GM21423 (cell line): ENCODE measurements at regions not wholly inside any gene's neighbourhood (a gene's known extent, or its start where the extent isn't known, plus 50 kb on each side); places are given as distances from the start of the nearest gene placed in this dataset.

ENCODE experiments used
- ATAC-seq: cut with Tn5 transposase; IDR thresholded peaks from one replicate; pipeline ENCODE4 v1.9.1; 2021; ENCODE audit warnings: mild to moderate bottlenecking, moderate library complexity; ENCODE audit not compliant: unreplicated experiment

DNA sequence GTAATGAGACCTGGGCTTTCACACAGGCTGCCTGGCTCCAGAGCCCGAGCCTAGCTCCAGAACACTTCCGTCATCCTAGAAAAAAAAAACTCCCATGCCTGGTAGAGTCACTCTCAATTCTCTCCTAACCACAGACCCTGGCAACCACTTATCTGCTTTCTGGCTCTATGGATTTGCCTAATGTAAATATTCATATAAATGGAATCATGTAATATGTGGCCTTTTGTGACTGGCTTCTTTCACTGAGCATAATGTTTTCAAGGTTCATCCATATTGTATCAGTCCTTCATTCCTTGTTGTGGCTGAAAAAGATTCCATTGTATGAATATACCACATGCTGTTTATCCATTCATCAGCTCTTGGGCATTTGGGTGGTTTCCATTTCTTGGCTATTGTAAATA, 167.7 kb upstream of the MKLN1 start:
- no peak for ATAC-seq

DNA sequence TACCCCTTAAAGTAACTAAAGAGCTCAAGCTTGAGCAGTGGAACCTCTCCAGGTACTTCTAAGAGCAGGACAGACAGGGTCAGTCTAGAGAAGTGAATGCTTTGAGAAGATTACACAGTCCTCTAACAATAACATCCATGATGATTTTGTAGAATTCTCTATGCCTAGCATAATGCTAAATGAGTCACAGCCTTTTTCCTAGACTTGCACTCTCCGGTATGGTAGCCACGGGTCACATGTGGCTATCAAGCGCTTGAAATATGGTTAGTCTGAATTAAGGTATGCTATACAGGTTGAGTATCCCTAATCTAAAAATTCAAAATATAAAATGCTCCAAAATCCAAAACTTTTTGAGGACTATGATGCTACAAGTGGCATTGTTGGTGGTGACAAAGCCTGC, 166.6 kb upstream of the MKLN1 start:
- ATAC-seq, result no peak

DNA sequence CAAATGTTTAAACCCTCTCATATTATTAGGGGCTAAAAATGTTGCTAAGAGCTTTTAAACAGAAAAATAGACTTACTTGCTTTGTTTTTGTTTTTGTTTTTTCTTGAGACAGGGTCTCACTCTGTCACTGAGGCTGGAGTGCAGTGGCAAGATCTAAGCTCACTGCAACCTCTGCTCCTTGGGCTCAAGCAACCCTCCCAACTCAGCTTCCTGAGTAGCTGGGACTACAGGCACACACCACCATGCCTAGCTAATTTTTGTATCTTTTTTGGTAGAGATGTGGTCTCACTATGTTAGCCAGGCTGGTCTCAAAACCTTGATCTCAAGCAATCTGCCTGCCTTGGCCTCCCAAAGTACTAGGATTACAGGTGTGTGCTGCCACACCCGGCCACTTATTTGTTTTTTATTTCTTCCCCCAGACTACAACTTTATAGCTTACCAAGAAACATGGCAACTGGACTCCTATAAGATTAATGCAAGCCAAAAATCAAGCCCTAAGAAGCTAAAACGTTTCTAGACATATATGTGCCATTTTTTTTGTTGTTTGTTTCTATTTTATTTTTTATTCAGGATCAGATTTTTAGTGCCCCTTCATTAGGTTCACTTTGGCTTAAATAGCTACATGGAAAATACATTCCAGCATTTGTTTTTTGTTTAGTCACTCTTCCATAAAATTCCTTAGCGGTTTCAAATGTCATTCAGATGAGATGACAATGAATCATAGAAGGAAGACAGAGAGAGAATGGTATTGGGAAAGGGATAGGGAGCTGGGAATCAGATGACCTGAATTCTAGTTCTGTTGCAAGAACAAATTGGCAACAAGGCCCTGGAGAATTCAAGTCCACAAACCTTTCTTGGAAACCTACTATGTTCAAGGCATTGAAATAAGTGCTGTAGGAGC, 163.4 kb upstream of the MKLN1 start:
- ATAC-seq, result no peak

DNA sequence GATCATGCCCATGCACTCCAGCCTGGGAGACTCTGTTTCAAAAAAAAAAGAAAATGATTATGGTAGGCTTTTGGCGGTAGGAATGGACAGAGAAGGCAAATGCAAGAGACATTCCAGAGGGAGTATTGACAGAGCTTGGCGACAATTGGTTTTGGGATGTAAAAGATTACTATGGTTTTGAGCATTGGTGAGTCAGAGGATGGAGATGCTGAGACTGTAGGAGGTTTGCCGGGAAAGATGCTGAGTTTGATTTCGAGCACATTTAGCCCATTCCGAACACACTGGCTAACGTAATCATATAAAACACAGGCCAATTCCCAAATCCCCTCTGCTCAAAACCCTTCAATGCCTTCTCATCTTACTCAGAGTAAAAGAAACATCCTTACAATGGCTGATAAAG, 161.6 kb upstream of the MKLN1 start:
- ATAC-seq, result no peak

DNA sequence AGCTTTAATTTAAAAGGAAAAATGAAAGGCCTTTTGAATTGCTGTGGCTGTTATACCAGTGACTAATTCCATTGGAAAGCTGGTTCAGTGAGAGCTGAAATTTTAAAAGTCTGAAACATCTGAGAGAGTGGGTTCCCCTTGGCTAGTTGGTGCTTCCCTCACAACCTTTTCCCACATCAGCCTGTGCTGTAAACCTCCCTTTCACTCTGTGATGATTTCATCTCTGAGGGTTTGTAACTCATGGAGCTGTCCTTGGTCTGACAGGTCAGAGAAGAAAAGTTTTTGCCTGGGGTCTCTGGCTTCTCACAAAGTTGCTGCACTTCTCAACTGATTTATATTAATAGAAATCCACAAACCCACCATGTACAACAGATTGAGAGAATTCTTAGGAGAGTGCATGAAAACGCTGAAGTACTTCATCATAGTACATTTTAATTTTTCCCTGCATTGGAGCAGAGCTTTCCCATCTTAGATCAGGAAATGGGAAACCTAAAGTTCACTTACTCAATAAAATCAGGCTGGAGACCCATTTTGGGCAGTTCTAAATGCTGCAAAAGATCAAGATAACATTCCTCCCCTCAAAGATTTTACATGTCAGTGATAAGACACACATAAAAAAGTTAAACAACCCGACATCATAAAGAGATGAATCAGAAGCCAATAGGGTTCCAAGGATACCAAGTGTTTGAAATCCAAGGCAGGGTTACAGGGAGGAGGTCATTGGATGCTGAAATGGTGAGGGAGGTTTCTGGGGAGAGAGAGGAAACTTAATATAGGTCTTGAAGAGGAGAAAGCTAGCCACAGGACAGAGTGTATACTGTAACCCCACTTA, 157.0 kb upstream of the MKLN1 start:
- ATAC-seq, result no peak

DNA sequence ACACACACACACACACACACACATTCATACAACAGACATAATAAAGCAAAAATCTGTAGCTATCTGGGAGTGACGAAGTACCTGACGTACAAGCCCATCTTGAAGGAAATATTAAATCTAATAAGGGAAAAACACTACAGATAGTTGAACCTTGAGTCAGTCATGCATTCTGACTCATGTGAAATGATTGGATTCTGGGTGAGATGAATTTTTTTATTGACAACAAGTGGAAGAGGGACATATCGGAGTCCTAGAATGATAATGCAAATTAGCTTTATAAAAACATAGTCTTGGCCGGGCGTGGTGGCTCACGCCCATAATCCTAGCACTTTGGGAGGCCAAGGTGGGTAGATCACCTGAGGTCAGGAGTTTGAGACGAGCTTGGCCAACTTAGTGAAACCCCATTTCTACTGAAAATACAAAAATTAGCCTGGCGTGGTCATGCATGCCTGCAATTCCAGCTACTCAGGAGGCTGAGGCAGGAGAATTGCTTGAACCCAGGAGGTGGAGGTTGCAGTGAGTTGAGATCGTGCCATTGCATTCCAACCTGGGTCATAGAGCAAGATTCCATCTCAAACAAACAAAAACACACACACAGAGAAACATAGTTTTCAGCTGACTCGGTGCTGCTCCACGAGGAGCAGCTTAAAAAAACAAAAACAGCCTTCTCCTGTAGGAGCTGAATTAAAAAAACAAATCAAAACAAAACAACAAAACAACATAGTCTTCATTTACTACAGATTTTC, 154.4 kb upstream of the MKLN1 start:
- no peak for ATAC-seq

DNA sequence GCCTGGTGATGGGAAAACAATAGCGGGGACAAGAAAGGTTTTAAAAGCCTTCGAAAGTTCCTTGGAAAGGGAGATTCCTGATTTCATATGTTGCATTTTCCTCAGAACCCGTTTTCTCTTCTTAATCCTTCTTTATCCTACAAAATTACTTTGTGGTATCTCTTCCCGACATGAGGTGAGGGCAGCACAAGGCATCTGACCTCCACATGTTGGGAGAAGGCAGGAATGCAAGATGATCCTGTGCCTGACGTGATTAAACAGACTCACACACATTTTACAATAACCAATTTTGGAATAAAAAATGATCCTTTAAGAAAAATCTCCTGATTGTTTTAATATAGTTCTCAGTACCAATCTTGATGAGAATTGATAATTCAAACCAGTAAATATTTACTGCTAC, 153.3 kb upstream of the MKLN1 start:
- ATAC-seq, result no peak

DNA sequence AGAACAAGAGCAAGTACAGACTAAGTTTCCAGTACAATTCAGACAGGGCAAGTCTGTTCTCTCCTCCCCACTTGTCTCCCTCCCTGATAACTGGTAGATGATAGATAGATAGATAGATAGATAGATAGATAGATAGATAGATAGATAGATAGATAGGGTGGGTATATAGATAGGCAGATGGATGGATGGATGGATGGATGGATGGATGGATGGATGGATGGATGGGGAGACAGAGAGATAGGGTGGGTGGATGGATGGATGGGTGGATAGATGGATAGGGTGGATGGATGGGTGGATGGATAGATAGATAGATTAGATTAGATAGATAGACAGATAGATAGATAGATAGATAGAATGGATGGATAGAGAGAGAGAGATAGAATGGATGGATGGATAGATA, 152.8 kb upstream of the MKLN1 start:
- ATAC-seq, result no peak

DNA sequence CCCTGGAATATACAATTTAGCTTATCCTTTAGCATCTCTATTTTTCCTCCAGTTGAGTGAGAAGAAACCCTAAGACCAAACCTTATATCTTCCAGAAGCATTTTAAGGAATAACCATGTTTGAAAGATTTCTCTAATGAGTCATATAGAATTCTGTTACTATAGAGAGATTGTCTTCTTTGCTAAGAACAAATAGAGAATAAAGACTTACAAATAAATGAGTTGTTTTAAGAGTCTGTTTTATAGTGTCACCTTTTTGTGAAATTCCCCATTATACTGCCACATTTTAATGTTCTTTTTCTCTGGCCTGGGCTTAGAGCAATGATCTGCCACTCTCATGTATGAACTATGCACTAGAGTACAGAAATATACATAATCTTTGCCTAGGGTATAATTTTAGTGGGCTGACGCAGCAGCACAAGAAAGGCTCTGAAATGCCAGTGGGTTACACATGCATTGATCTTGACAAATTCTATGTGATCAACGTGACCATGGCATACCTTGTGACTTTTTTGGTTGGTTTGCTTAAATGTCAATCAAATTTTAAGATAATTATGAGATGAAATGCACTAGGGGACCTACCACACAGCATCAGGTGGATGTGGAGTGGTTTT, 145.1 kb upstream of the MKLN1 start:
- no peak for ATAC-seq

DNA sequence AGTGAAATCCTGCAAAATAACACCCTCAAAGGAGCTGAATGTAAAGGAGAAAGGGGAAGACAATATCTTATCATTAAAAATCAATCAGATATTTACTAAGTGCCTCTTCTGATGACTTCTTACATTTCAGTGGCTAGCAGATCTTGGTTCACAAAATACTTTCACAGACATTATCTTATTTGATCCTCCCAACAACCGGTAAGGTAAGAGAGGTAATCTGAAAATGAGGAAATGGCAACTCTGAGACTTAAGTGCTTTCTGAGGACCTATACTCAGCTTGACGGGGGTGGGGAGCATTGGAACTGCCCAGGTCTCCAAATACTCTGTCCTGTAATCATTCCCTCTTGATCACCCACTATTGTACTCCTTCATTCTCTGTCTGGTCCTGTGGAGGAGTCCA, 144.6 kb upstream of the MKLN1 start:
- no peak for ATAC-seq

DNA sequence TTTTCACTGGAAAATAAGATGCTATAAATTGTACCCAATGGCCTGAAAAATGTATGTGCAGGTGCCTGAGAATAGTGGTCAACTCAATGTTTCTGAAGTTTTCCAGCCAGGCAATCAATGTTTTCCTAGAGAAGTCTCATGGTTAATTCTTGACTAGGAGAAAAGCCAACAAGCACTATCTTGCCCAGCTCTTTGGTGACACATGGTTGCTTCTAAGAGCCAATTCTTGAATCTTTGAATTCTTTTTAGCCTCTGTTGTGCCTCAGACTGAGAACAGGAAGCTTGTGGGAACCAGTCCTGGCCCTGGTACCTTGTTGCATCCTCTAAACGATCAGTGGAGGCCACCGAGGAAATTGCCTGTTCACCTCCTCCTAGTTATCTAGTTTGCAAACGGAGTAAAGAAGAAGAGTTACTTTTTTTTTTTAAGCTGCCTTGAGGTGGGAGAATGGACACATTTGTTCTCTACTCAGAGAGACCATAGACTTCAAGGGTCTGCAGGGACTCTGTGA, 144.0 kb upstream of the MKLN1 start:
- no peak for ATAC-seq

DNA sequence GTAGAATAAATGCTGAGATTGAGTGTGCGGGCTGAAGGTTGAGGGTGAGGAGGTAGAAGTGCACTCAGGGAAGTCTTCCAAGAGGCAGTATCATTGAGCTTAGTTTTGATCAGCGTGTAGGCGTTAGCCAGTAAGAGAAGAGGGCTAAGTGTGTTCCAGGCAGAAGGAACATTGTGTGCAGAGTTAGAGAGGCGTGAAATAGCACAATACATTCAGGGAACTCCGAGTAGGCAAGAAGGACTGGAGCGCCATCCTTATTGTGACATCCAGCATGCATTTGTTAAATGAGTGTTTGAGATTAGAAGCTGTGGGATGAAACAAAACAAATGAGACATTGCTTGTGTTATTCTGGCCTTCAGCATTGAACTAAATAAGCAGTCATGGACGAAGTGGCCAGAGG, 140.9 kb upstream of the MKLN1 start:
- ATAC-seq, result no peak

DNA sequence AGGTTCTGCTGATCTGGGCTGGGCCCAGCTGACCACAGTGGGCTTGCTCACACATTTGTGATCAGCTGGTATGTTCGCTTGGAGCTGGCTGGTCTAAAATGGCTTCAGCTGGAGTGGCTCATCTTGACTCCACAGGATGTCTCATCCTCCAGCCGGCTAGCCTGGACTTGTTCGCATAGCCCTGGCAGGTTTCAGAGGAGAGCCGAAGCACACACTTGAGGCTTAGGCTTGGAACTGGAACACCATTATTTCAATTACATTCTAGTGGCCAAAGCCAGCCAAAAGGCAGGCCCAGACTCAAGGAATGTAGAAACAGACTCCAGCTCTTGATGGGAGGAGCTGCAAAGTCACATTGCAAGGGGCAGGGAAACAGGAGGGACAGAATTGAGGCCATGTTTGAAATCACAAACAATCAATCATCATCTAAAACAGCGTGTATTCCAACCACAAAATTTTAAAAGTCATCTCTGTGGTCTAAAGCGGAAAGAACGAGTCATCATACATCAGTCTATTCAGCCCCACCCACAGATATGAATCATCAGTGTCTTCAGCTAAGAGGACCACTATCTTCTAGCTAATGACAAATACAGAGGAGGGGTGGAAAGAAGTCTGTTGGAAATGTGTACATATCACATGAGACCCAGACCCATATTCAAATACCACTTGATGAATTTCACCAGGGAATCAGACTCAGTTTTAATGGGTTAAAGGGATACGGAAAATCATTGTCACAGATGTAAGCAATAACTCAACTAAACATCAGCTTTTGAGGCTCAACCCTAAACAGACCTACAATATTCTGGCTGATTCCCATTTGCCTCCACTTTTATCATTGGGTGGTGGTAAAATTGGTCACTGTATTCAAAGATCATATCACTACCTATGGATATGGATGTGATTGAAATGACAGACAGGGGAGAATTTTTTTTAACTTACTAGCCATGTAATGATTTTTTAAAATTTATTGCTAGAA, 139.0 kb upstream of the MKLN1 start:
- ATAC-seq, result peak; percentile 78

DNA sequence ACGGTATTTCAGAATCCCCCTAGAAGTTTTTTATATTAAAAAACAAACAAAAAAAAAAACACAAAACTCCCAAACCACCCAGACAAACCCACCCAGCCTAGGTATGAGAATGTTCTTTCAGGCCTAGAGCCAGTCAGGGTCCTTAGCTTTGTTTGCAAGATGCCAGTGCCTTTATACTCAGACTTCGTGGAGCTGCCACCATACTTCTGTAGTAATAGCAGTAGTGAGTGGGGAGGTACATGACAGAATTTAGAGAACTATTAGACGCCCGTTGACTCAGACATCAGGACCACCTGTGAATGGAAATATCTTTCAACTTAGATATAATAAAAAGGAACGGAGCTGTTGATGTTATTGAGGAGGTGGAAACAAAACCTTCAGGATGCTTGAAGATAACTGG, 138.2 kb upstream of the MKLN1 start:
- no peak for ATAC-seq

DNA sequence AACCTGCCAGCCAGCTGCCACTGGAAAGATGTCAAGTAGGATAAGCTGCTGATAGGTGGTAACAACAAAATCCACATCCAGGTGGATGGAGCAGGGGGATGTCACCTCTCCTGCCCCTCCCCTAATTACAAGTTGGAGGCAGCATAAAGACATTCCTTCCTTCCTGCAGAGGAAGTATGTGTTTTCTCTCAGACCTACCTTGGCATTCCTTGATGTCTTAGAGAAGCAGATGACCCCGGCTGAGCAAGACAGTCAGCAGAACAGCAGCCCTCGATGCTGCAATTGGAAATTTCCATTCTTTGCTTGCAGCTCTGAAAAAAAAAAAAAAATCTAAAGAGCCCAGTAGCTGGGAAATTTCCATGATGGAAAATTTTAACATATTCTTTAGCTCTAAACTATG, 137.5 kb upstream of the MKLN1 start:
- no peak for ATAC-seq

DNA sequence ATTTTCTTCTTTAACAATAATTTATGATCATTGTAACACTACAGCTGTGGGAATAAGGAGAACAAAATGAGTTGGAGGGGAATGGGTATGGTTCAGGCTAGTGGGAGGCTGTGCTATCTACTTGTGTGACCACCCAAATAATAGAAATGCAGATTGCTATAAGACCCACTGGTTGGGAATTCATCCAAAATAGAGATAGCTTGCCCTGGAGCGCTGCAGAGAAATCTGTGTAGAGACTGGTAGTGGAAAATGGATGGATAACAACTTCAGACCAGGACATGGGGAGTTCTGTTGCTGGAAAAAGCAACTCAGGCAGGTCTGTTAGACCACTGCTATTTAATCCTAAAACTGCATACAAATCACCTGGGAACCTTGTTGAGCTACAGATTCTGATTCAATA, 137.1 kb upstream of the MKLN1 start:
- ATAC-seq, result no peak

DNA sequence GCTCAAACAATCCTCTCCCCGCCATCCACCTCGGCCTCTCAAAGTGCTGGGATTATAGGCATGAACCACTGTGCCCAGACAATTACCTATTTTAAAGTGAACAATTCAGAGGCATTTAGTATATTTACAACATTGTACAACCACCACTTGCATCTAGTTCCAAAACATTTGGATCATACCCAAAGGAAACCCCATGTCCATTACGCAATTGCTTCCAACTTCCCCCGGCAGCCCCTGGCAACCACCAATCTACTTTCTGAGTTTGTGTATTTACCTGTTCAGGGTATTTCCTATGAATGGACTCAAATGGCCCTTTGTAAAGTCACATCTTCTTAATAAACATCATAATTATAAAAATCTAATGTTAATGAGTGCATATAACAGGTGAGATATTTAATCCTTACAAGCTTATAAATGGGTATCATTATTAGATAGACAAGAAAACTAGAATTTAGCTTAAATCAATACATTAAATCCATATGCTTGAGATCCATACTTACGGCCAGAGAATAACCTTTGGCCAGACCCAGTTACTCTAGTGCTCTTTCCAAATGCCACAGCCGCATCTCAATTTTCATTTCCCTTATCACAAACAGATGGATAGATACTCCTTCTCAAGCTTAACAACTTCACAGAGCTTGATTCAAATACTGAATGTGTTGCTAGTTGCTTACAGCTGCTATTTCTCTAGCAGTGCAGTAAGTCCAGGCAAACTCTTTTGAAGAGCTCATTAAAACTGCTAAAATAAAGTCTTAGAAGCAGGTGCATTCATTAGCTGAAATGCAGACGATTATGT, 133.4 kb upstream of the MKLN1 start:
- ATAC-seq, result no peak

DNA sequence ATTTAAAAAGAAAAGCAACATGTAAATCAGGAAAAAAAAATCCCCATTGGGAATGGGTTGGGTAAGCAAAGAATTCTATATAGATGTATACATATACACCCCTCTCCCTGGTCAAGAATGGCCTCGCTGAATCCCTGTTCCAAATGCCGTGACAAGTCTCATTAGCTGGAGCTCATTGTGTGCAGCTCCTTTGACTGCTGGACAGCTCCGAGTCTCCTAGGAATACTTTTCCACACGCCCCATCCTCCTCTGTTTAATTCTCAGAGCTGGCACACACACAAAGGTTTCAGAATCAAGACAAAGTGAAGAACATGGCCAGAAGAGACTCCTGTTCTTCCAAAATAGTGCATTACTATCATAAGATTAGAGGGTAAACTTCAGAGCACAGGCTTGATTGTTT, 130.9 kb upstream of the MKLN1 start:
- ATAC-seq, result no peak
